HG02798 (cell line): ENCODE measurements at regions not wholly inside any gene's neighbourhood (a gene's known extent, or its start where the extent isn't known, plus 50 kb on each side); places are given as distances from the start of the nearest gene placed in this dataset.

Source experiments
- ATAC-seq: cut with Tn5 transposase; IDR thresholded peaks from one replicate; pipeline ENCODE4 v1.9.1; 2021; ENCODE audit warnings: mild to moderate bottlenecking; ENCODE audit not compliant: unreplicated experiment, poor library complexity

GRCh38 chr1:189874715-189875435, 602.8 kb downstream of the BRINP3 start:
- ATAC-seq: no peak

- no peak for ATAC-seq
These were observed 597.5 kb downstream of the BRINP3 start for GRCh38 chr1:189880135-189880534.

- ATAC-seq: no peak
These were observed 577.8 kb downstream of the BRINP3 start for GRCh38 chr1:189899686-189900425.

GRCh38 chr1:189904509-189904908, 573.2 kb downstream of the BRINP3 start:
- ATAC-seq: no peak

GRCh38 chr1:189908113-189908512, 569.6 kb downstream of the BRINP3 start:
- no peak for ATAC-seq

- no peak for ATAC-seq
These were observed 556.1 kb downstream of the BRINP3 start for GRCh38 chr1:189921613-189922012.

- no peak for ATAC-seq
These were observed 550.0 kb downstream of the BRINP3 start for GRCh38 chr1:189927641-189928040.

GRCh38 chr1:189929501-189930099, 548.1 kb downstream of the BRINP3 start:
- no peak for ATAC-seq

- ATAC-seq: no peak
These were observed 540.8 kb downstream of the BRINP3 start for GRCh38 chr1:189936861-189937260.

- ATAC-seq: no peak
These were observed 537.7 kb downstream of the BRINP3 start for GRCh38 chr1:189939967-189940366.

- no peak for ATAC-seq
These were observed 535.7 kb downstream of the BRINP3 start for GRCh38 chr1:189941922-189942321.

- ATAC-seq: no peak
These were observed 518.9 kb downstream of the BRINP3 start for GRCh38 chr1:189958756-189959155.

GRCh38 chr1:189960769-189961168, 516.9 kb downstream of the BRINP3 start:
- no peak for ATAC-seq

GRCh38 chr1:189962181-189962580, 515.5 kb downstream of the BRINP3 start:
- ATAC-seq: no peak

GRCh38 chr1:189970331-189971230, 507.1 kb downstream of the BRINP3 start:
- ATAC-seq: no peak

GRCh38 chr1:189971656-189972055, 506.0 kb downstream of the BRINP3 start:
- no peak for ATAC-seq

- no peak for ATAC-seq
These were observed 500.5 kb downstream of the BRINP3 start for GRCh38 chr1:189977184-189977583.

GRCh38 chr1:189983166-189983890, 494.3 kb downstream of the BRINP3 start:
- ATAC-seq: no peak

GRCh38 chr1:189986516-189986915, 491.1 kb downstream of the BRINP3 start:
- ATAC-seq: no peak

GRCh38 chr1:189987509-189987908, 490.2 kb downstream of the BRINP3 start:
- no peak for ATAC-seq
